22Rv1 (cell line): ENCODE measurements at regions not wholly inside any gene's neighbourhood (a gene's known extent, or its start where the extent isn't known, plus 50 kb on each side); places are given as distances from the start of the nearest gene placed in this dataset.

Experiments
- H3K27ac ChIP-seq: fragments of 450-650 bp; 2 replicates; pipeline ENCODE4 v1.5.1; 2017
- CTCF ChIP-seq: fragments of 450-650 bp; IDR thresholded peaks from 2 replicates; pipeline ENCODE4 v1.5.1; 2017; ENCODE audit warnings: mild to moderate bottlenecking
- ZFX ChIP-seq: fragments of 450-650 bp; IDR thresholded peaks from 2 replicates; pipeline ENCODE4 v1.6.1; 2017; ENCODE audit warnings: antibody characterized with exemption, borderline replicate concordance

GRCh38 chr16:65386672-65387071 is 264.8 kb upstream of the CDH11 start:
- H3K27ac ChIP-seq, result no peak overlapping the region
- TF ChIP-seq ZFX (no peak), CTCF (no peak)

- no peak overlapping the region for H3K27ac ChIP-seq
- TF ChIP-seq CTCF (no peak), ZFX (no peak)
These were observed 262.6 kb upstream of the CDH11 start for GRCh38 chr16:65384441-65384840.

GRCh38 chr16:65377195-65377594 is 255.3 kb upstream of the CDH11 start:
- TF ChIP-seq ZFX (no peak), CTCF (no peak)
- no peak overlapping the region for H3K27ac ChIP-seq

- no peak overlapping the region for H3K27ac ChIP-seq
- TF ChIP-seq CTCF (no peak), ZFX (no peak)
These were observed 254.7 kb upstream of the CDH11 start for GRCh38 chr16:65376601-65377000.

- TF ChIP-seq CTCF, result no peak
- no peak for TF ChIP-seq ZFX
- H3K27ac ChIP-seq, result no peak overlapping the region
These were observed 253.8 kb upstream of the CDH11 start for GRCh38 chr16:65375651-65376050.

GRCh38 chr16:65373097-65373496 is 251.2 kb upstream of the CDH11 start:
- no peak for TF ChIP-seq CTCF
- TF ChIP-seq ZFX, result no peak

GRCh38 chr16:65372171-65372570 is 250.3 kb upstream of the CDH11 start:
- TF ChIP-seq ZFX, result no peak
- TF ChIP-seq CTCF, result no peak
- no peak overlapping the region for H3K27ac ChIP-seq

More at GRCh38 chr16:65373097-65373496, 251.2 kb upstream of the CDH11 start:
- no peak overlapping the region for H3K27ac ChIP-seq
